Right atrium auricular region (tissue), 2 donors: ENCODE measurements at regions not wholly inside any gene's neighbourhood (a gene's known extent, or its start where the extent isn't known, plus 50 kb on each side); places are given as distances from the start of the nearest gene placed in this dataset.

Experiments
- DNase-seq: peaks from one replicate; pipeline ENCODE4 v3.0.0-alpha.2; 2019; ENCODE audit warnings: low spot score
- H3K27ac ChIP-seq, 2 donors: fragments of 200-600 bp; sonication (generic); 1 replicate in 1 of 2; 2 replicates in 1 of 2; pipeline ENCODE4 v1.5.1; 2016 to 2019
- H3K27me3 ChIP-seq, 2 donors: fragments of 200-600 bp; sonication (generic); one replicate each; pipeline versions ENCODE4 v1.5.1 to v1.6.0; 2017 to 2019
- H3K36me3 ChIP-seq: fragments of 200-600 bp; sonication (generic); one replicate; pipeline ENCODE4 v1.5.1; 2016
- H3K4me1 ChIP-seq, 2 donors: fragments of 200-600 bp; sonication (generic); one replicate each; pipeline versions ENCODE4 v1.5.1 to v1.6.0; 2017 to 2019
- H3K4me3 ChIP-seq, 2 donors: fragments of 200-600 bp; sonication (generic); 1 replicate in 1 of 2; 2 replicates in 1 of 2; pipeline ENCODE4 v1.5.1; 2017 to 2019; ENCODE audit warnings: mild to moderate bottlenecking in 1 of 2, moderate library complexity in 1 of 2
- H3K9me3 ChIP-seq, 2 donors: fragments of 200-600 bp; sonication (generic); one replicate each; pipeline ENCODE4 v1.5.1; 2019
- TF ChIP-seq, protein P1 (sequence below), 2 donors: fragments of 200-600 bp; sonication (generic); IDR thresholded peaks; one replicate each; pipeline ENCODE4 v1.5.1; 2019; ENCODE audit warnings: antibody characterized with exemption in 2 of 2

DNA sequence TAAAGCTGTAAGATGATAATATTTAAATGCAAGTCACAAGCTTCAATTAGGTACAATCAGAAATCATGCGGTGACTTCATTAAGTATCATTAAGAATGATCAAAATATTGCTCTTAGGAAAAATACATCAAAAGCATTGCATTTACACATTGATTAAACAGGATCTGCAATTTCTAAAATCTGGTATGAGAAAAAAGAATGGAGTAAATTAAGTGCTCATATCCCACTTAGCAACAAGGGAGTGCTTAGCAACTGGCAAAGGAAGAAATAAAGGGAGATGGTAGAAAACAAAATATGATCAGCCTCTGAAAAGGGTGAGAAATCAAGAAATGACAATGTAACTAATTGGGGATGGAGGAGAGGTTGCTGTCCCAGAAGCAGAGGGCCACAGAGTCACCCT lies 1918.2 kb upstream of the PIK3C3 start:
- TF ChIP-seq, protein P1, sequence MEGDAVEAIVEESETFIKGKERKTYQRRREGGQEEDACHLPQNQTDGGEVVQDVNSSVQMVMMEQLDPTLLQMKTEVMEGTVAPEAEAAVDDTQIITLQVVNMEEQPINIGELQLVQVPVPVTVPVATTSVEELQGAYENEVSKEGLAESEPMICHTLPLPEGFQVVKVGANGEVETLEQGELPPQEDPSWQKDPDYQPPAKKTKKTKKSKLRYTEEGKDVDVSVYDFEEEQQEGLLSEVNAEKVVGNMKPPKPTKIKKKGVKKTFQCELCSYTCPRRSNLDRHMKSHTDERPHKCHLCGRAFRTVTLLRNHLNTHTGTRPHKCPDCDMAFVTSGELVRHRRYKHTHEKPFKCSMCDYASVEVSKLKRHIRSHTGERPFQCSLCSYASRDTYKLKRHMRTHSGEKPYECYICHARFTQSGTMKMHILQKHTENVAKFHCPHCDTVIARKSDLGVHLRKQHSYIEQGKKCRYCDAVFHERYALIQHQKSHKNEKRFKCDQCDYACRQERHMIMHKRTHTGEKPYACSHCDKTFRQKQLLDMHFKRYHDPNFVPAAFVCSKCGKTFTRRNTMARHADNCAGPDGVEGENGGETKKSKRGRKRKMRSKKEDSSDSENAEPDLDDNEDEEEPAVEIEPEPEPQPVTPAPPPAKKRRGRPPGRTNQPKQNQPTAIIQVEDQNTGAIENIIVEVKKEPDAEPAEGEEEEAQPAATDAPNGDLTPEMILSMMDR (IDR thresholded peaks at IDR 0.05) = no peak
- Histone ChIP-seq H3K27ac (no peak overlapping the region), H3K27me3 (no peaks in the 10 kb centered on the region), H3K9me3 (no peaks in the 10 kb centered on the region), H3K4me3 (no peak overlapping the region), H3K36me3 (no peaks in the 10 kb centered on the region), H3K4me1 (no peaks in the 10 kb centered on the region)
- no peak for DNase-seq

DNA sequence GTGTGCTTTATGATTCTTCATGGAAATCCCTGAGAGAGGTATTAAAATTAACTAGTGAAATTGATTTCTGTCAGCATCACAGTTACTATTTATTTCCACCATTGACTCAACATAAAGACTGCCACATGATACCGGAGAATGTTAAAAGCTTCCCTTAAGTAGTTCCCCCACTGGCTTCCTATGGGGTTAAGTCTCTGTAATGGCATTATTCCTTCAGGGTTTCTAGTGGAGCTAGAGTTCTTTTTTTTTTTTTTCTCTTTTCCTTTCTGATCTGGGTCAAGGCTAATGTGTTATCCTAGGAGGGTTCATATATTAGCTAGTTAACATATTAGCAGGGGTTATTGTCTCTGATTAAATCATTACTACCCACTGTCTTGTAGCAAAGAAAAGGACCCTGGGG lies 1919.1 kb upstream of the PIK3C3 start:
- Histone ChIP-seq H3K9me3 (no peaks in the 10 kb centered on the region), H3K27ac (no peak overlapping the region), H3K27me3 (no peaks in the 10 kb centered on the region), H3K4me3 (no peak overlapping the region), H3K36me3 (no peaks in the 10 kb centered on the region), H3K4me1 (no peaks in the 10 kb centered on the region)
- DNase-seq = no peak
- TF ChIP-seq, protein P1 (IDR thresholded peaks at IDR 0.05) = no peak

DNA sequence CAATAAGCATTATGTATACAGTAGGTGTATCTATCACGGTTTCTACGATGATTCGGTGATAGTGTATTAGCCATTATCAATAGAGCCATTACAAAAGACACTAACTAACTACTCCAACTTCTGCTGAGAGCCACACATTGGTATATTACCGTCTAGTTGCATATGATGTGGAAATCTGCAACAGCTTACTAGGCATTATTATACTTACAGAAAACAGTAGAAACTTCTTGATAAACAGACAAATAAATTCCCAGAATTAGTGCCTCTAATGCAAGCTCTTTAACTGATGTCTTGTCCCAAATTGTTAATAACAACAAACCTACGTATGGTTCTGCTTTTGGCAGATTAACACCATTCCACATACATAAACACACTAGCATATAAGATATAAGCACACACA lies 1923.0 kb upstream of the PIK3C3 start:
- H3K27me3 ChIP-seq = no peaks in the 10 kb centered on the region
- TF ChIP-seq, protein P1 (IDR thresholded peaks at IDR 0.05) = no peak
- DNase-seq = no peak

DNA sequence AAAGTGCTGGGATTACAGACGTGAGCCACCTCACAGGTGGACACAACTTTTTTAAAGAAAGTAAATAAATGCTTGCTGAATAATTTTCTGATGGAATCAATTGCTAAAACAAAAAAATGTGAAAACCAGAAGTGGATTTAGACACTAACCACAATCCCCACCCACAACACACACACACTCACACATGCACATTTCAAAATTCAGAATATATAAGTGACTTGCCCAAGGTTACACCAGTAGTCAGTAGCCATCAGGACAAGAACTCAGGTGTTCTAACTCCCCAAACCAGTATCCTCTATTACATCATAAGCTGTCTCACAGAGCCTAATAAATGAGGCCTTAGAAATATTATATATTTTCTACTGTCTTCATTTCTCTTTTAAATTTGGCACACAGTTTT lies 1923.6 kb upstream of the PIK3C3 start:
- Histone ChIP-seq H3K9me3 (no peaks in the 10 kb centered on the region), H3K36me3 (no peaks in the 10 kb centered on the region), H3K27me3 (no peaks in the 10 kb centered on the region), H3K4me3 (no peak overlapping the region), H3K4me1 (no peaks in the 10 kb centered on the region), H3K27ac (no peak overlapping the region)
- no peak for DNase-seq
- TF ChIP-seq, protein P1 (IDR thresholded peaks at IDR 0.05) = no peak

More for the DNA sequence above, 1923.0 kb upstream of the PIK3C3 start:
- no peak overlapping the region for H3K27ac ChIP-seq
- no peaks in the 10 kb centered on the region for H3K9me3 ChIP-seq
- H3K4me1 ChIP-seq = no peaks in the 10 kb centered on the region
- no peak overlapping the region for H3K4me3 ChIP-seq
- no peaks in the 10 kb centered on the region for H3K36me3 ChIP-seq

DNA sequence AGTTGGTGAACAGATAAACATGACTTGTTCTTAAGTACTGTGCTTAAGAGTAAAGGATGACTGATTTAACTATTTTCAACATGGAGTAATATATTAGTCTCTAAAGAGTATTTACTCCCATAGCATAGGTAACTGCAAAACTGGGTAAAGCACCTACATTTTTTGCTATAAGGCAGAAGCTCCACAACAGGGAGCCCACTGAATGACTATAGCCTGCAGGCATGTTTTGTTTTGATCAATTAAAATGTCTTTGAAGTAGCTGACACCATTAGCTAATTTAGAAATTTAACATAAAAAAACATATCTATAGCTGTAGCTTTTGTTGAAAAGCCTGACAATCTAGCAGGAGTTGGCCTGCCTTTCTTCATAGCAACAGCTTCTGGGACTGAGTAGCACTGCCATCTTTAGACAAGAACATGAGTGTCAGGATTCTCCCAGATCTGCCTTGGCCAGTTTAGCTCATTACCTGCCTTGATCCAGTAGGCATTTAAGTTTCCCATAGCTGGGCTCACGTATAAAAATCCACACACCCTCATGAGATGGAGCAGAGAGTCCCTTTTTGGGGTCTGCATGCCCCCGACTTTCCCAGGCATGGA lies 1935.1 kb upstream of the PIK3C3 start:
- Histone ChIP-seq H3K9me3 (no peaks in the 10 kb centered on the region), H3K4me1 (no peaks in the 10 kb centered on the region), H3K36me3 (no peaks in the 10 kb centered on the region), H3K27me3 (no peaks in the 10 kb centered on the region), H3K4me3 (no peak overlapping the region), H3K27ac (no peak overlapping the region)
- TF ChIP-seq, protein P1 (IDR thresholded peaks at IDR 0.05) = no peak
- no peak for DNase-seq

DNA sequence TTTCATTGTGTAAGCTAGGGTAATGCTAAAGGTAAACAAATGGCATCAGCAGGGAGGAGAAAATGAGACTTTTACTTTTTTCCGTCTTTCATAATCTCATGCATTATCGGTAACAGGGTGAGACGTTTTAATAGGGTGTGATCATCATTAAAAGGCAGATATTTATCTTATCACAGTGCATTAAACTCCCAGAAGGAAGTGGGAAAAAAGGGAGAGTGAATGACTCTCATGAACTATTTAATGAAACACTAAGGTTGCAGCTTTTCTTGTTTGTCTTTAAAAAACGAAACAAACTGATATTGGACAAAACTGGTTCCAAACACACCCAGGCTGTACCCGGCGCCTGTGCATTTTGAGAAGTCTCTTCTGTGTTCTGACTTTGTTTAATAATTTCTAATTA lies 1936.8 kb upstream of the PIK3C3 start:
- Histone ChIP-seq H3K36me3 (no peaks in the 10 kb centered on the region), H3K9me3 (no peaks in the 10 kb centered on the region), H3K4me1 (no peaks in the 10 kb centered on the region), H3K4me3 (no peak overlapping the region), H3K27ac (no peak overlapping the region), H3K27me3 (no peaks in the 10 kb centered on the region)
- DNase-seq = no peak
- TF ChIP-seq, protein P1 (IDR thresholded peaks at IDR 0.05) = no peak
